Naive thymus-derived CD4-positive, alpha-beta T cell (primary cell): ENCODE measurements at regions not wholly inside any gene's neighbourhood (a gene's known extent, or its start where the extent isn't known, plus 50 kb on each side); places are given as distances from the start of the nearest gene placed in this dataset.

Source experiments
- ATAC-seq: fragments of 150-1000 bp; cut with Tn5 transposase; 2 replicates; pipeline ENCODE4 v1.10.0; 2021; ENCODE audit warnings: mild to moderate bottlenecking, moderate library complexity
- CTCF ChIA-PET: fragments of 350-600 bp; sonication (Branson Sonifier 250); formaldehyde crosslinking; loops from one replicate; lab custom pipeline; 2021; ENCODE audit warnings: antibody characterized with exemption; lab: Charles Lee
- POLR2A ChIA-PET: fragments of 350-600 bp; sonication (Branson Sonifier 250); formaldehyde crosslinking; loops from one replicate; lab custom pipeline; 2021; ENCODE audit warnings: antibody characterized with exemption, inconsistent platforms; lab: Charles Lee
- DNase-seq, 9 donors: peaks; one replicate each; pipeline versions ENCODE4 v3.0.0 to v3.0.0-alpha.2; 2020 to 2022; ENCODE audit warnings: mixed read lengths in 1 of 9
- H3K27ac ChIP-seq: one replicate; pipeline ENCODE4 v1.7.0; 2013; ENCODE audit warnings: mild to moderate bottlenecking, low read depth, low read length, moderate library complexity
- H3K27me3 ChIP-seq, 2 donors: one replicate each; pipeline ENCODE4 v1.7.0; 2013; ENCODE audit warnings: low read length in 2 of 2, mild to moderate bottlenecking in 2 of 2, moderate library complexity in 2 of 2; ENCODE audit not compliant: control insufficient read depth in 2 of 2, insufficient read depth in 2 of 2
- H3K36me3 ChIP-seq, 3 experiments: 1 replicate in 2 of 3; 2 replicates in 1 of 3; pipeline ENCODE4 v1.7.0; 2013; ENCODE audit warnings: low read length in 3 of 3, mild to moderate bottlenecking in 3 of 3, moderate library complexity in 1 of 3; ENCODE audit not compliant: insufficient read depth in 3 of 3, control insufficient read depth in 2 of 3
- H3K4me1 ChIP-seq, 2 donors: one replicate each; pipeline ENCODE4 v1.7.0; 2013; ENCODE audit warnings: low read length in 2 of 2, mild to moderate bottlenecking in 2 of 2, moderate library complexity in 1 of 2; ENCODE audit not compliant: control insufficient read depth in 2 of 2, insufficient read depth in 2 of 2
- H3K4me3 ChIP-seq: 2 replicates; pipeline ENCODE4 v1.7.0; 2013; ENCODE audit warnings: mild to moderate bottlenecking, low read length
- H3K9me3 ChIP-seq, 3 experiments: 1 replicate in 2 of 3; 2 replicates in 1 of 3; pipeline ENCODE4 v1.7.0; 2013; ENCODE audit warnings: low read length in 3 of 3; ENCODE audit not compliant: control insufficient read depth in 2 of 3
- H3K27ac Mint-ChIP-seq, 9 donors: one replicate each; pipeline ENCODE4 v1.8.0; 2020 to 2022; ENCODE audit warnings: mixed read lengths in 9 of 9, mild to moderate bottlenecking in 8 of 9, moderate library complexity in 5 of 9, inconsistent platforms in 2 of 9
- H3K27me3 Mint-ChIP-seq, 5 donors: one replicate each; pipeline ENCODE4 v1.8.0; 2021 to 2022; ENCODE audit warnings: mixed read lengths in 5 of 5, mild to moderate bottlenecking in 1 of 5
- H3K36me3 Mint-ChIP-seq, 5 donors: one replicate each; pipeline ENCODE4 v1.8.0; 2020 to 2022; ENCODE audit warnings: mixed read lengths in 5 of 5, mild to moderate bottlenecking in 3 of 5, inconsistent platforms in 1 of 5
- H3K4me1 Mint-ChIP-seq, 7 donors: one replicate each; pipeline ENCODE4 v1.8.0; 2020 to 2022; ENCODE audit warnings: mixed read lengths in 7 of 7, mild to moderate bottlenecking in 3 of 7, inconsistent platforms in 1 of 7
- H3K4me3 Mint-ChIP-seq, 10 donors: one replicate each; pipeline ENCODE4 v1.8.0; 2020 to 2022; ENCODE audit warnings: mild to moderate bottlenecking in 10 of 10, mixed read lengths in 10 of 10, moderate library complexity in 6 of 10, inconsistent platforms in 2 of 10
- H3K9me3 Mint-ChIP-seq, 11 donors: one replicate each; pipeline ENCODE4 v1.8.0; 2020 to 2022; ENCODE audit warnings: mixed read lengths in 11 of 11, mild to moderate bottlenecking in 4 of 11, inconsistent platforms in 1 of 11, moderate library complexity in 1 of 11
- intact Hi-C, 2 donors: fragments of 100-400 bp; cut with micrococcal nuclease; formaldehyde crosslinking; loops; one replicate each; pipeline ENCODE4 v1.15.1; 2023

DNA sequence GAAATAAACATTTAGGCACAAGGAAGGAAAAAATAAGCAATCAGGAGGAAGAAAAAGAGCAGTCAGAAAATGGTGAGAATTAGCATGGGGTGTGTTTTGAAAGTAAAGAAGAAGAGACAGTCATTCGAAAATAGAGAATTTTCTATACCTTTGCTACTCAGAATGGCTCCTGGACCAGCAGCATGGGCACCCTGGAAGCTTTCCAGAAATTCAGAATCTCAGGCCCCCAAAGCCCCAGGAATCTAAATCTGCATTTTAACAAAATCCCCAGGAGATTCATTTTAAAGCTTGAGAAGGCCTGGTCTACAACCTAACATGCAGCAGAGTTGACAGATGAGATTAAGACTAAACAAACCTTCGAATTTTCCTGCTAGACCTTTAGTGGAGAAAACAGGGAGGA lies 131.2 kb upstream of the HDAC9 start:
- Mint-ChIP-seq H3K36me3 (no peaks in the 10 kb centered on the region), H3K27ac (no peak overlapping the region), H3K9me3 (peaks cover 0 to 1% (median 0%) of the 10 kb centered on the region in 11 donors), H3K4me3 (no peak overlapping the region), H3K27me3 (peaks cover 0 to 8% (median 0%) of the 10 kb centered on the region in 5 donors), H3K4me1 (peaks cover 0 to 1% (median 0%) of the 10 kb centered on the region in 7 donors)
- no peak for ATAC-seq
- no peaks in the 10 kb centered on the region for H3K4me1 ChIP-seq
- no peak overlapping the region for H3K27ac ChIP-seq
- CTCF ChIA-PET: interaction anchor here (0.8 kb wide), 1 partner anchor 12 kb away, joined by 4 read pairs; no protein-coding TSS in a partner anchor
- POLR2A ChIA-PET: no interaction called here
- DNase-seq: no peak
- H3K4me3 ChIP-seq: no peak overlapping the region
- no peaks in the 10 kb centered on the region for H3K27me3 ChIP-seq
- intact Hi-C loops: no loop called here
- H3K9me3 ChIP-seq: no peaks in the 10 kb centered on the region
- no peaks in the 10 kb centered on the region for H3K36me3 ChIP-seq

DNA sequence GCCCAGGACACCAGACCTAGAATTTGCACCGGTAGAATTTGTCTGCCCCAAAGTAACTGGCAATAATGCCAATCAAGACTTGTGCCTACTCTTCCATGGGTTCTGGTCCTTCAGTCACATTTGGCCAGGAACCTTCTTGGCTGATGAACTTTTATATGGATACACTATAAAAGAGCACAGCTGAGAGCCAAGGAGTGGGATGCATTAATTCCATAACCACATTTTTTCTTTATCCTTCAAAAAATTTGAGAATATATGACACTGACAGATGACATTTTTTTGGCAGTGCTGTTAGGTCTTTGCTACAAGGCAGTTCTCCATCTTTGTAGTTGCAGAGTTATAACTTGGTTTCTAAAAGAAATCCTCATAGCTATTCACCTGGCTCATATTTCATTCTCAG lies 129.2 kb upstream of the HDAC9 start:
- Histone ChIP-seq H3K9me3 (no peaks in the 10 kb centered on the region), H3K27ac (no peak overlapping the region), H3K27me3 (no peaks in the 10 kb centered on the region), H3K36me3 (no peaks in the 10 kb centered on the region), H3K4me1 (no peaks in the 10 kb centered on the region), H3K4me3 (no peak overlapping the region)
- H3K27me3 Mint-ChIP-seq: peaks cover 0 to 18% (median 0%) of the 10 kb centered on the region in 5 donors
- H3K4me3 Mint-ChIP-seq: no peak overlapping the region
- peaks cover 0 to 1% (median 0%) of the 10 kb centered on the region in 11 donors for H3K9me3 Mint-ChIP-seq
- intact Hi-C loops: no loop called here
- ATAC-seq (no peak), DNase-seq (no peak)
- H3K27ac Mint-ChIP-seq: no peak overlapping the region
- peaks cover 0 to 1% (median 0%) of the 10 kb centered on the region in 7 donors for H3K4me1 Mint-ChIP-seq
- no peaks in the 10 kb centered on the region for H3K36me3 Mint-ChIP-seq
- ChIA-PET POLR2A (no interaction called here), CTCF (no interaction called here)

DNA sequence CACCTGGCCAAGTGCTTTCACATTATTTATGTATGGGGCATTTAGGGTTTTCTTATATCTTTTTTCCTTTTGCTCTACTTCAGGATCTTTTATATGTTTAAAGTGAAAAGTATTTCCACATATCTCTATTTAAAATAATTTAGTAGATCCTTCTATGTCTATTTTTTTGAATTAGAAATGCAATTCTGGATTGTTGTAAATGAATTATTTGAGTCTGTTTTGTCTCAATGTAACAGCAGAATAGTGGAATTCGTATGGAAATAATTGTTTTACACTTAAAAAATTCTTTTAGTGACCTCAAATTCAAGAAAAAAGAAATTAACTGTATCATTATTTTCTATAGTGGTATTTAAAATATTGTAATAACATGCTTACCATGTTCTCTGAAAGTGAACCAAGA lies 126.5 kb upstream of the HDAC9 start:
- CTCF ChIA-PET: no interaction called here
- Mint-ChIP-seq H3K27me3 (peaks cover 0 to 17% (median 0%) of the 10 kb centered on the region in 5 donors), H3K4me1 (peaks cover 0 to 1% (median 0%) of the 10 kb centered on the region in 7 donors), H3K27ac (no peak overlapping the region), H3K4me3 (no peak overlapping the region), H3K9me3 (peaks cover 0 to 1% (median 0%) of the 10 kb centered on the region in 11 donors), H3K36me3 (no peaks in the 10 kb centered on the region)
- ATAC-seq (no peak), DNase-seq (no peak)
- H3K27ac ChIP-seq: no peak overlapping the region
- H3K27me3 ChIP-seq: no peaks in the 10 kb centered on the region
- H3K4me3 ChIP-seq: no peak overlapping the region
- no peaks in the 10 kb centered on the region for H3K36me3 ChIP-seq
- POLR2A ChIA-PET: no interaction called here
- H3K4me1 ChIP-seq: no peaks in the 10 kb centered on the region
- no peaks in the 10 kb centered on the region for H3K9me3 ChIP-seq
- intact Hi-C loops: no loop called here

DNA sequence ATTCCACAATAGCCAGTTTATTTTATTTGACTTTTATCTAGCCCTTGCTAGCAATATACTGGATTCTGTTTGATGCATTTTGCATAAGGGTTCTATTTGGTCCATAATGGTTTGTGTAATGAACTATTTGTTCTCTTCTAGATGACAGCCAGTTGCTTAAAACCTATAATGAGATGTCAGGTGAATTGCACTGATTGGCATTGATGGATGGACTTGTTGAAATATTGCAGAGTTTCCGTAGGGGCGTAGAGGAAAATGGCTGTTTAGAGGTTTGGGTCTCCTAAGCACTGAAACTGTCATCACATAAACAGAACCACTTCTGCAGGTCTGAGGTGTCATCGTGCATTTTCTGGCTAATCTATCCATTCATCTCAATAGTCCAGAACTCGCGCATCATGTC lies 124.9 kb upstream of the HDAC9 start:
- Histone ChIP-seq H3K9me3 (no peaks in the 10 kb centered on the region), H3K4me1 (no peaks in the 10 kb centered on the region), H3K36me3 (no peaks in the 10 kb centered on the region), H3K4me3 (no peak overlapping the region), H3K27me3 (no peaks in the 10 kb centered on the region), H3K27ac (no peak overlapping the region)
- no peak overlapping the region for H3K4me3 Mint-ChIP-seq
- H3K27me3 Mint-ChIP-seq: peaks cover 0 to 17% (median 0%) of the 10 kb centered on the region in 5 donors
- DNase-seq (no peak), ATAC-seq (no peak)
- ChIA-PET CTCF (no interaction called here), POLR2A (no interaction called here)
- H3K9me3 Mint-ChIP-seq: no peaks in the 10 kb centered on the region
- no peak overlapping the region for H3K27ac Mint-ChIP-seq
- no peaks in the 10 kb centered on the region for H3K4me1 Mint-ChIP-seq
- no peaks in the 10 kb centered on the region for H3K36me3 Mint-ChIP-seq
- intact Hi-C loops: no loop called here

DNA sequence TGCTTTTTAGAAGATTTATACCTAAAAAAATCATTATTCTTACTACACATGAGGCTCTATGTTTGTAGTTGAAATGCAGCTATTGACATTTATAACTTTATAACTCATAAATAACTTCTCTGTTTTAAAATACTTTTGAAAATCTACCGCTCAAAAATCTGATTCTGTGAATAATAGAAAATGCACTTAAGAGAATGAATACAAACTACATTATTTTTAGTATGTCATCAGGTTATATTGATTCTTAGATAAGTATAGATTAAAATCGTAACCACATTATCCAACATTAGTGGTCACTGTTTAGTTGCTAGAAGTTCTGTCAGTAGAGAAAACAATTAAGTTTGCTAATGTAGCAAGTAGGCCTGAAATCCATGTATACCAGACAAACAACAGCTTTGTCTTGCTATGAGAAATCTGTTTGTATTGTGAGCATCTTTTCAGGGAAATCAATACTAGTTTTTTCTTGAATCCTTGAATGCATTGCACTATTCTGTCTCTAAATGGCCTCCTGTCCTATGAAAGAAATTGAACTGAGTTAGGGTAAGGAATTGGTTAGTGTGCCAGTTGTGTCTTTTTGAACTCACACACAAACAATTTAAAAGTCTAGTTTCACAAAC lies 116.5 kb upstream of the HDAC9 start:
- no peaks in the 10 kb centered on the region for H3K36me3 ChIP-seq
- no peak overlapping the region for H3K27ac Mint-ChIP-seq

DNA sequence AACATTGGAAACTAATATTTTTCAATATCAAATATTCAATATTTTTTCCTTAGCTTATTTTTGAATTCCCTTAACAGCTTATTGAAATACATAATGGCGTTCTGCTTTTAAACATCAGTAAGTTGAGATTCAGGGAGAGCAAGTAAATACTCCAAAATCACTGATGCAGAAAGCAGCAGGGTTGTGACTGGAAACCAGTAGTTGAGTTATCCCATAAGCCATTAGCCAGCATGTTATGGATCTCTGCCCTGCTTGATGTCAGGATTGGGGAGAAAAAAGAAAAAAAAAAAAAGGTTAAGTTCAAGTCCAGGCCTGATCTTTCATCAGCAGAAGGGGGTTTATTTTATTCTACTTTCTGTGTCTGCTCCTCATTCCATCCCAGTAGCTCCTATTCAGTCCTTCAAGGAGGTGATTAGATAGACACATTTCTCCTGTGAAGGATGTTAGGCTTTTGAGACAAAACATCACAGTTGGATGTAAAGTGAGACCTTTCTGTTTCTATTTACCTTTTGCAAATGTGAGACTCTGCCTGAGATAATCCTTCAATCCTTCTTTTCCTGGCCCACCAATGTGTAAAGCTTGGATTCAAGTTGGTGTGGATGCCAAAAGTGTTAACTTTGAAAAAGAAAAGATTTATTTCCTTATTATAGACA lies 110.9 kb upstream of the HDAC9 start:
- Histone ChIP-seq H3K4me3 (no peak overlapping the region), H3K27me3 (no peaks in the 10 kb centered on the region), H3K4me1 (no peaks in the 10 kb centered on the region), H3K9me3 (no peaks in the 10 kb centered on the region), H3K36me3 (no peaks in the 10 kb centered on the region), H3K27ac (no peak overlapping the region)
- DNase-seq (no peak), ATAC-seq (no peak)
- Mint-ChIP-seq H3K27ac (no peak overlapping the region), H3K4me1 (peaks cover 0 to 5% (median 0%) of the 10 kb centered on the region in 7 donors), H3K4me3 (no peak overlapping the region), H3K36me3 (no peaks in the 10 kb centered on the region), H3K9me3 (peaks cover 0 to 4% (median 0%) of the 10 kb centered on the region in 11 donors), H3K27me3 (peaks cover 0 to 4% (median 0%) of the 10 kb centered on the region in 5 donors)
- intact Hi-C loops: no loop called here
- ChIA-PET CTCF (no interaction called here), POLR2A (interaction anchor here (0.7 kb wide), 1 partner anchor 1051 kb away, joined by 3 read pairs; no protein-coding TSS in a partner anchor)

More for the DNA sequence above, 116.5 kb upstream of the HDAC9 start:
- intact Hi-C loops: no loop called here
- Histone ChIP-seq H3K4me1 (no peaks in the 10 kb centered on the region), H3K27ac (no peak overlapping the region), H3K9me3 (no peaks in the 10 kb centered on the region), H3K27me3 (no peaks in the 10 kb centered on the region), H3K4me3 (no peak overlapping the region)
- POLR2A ChIA-PET: no interaction called here
- Mint-ChIP-seq H3K36me3 (no peaks in the 10 kb centered on the region), H3K9me3 (peaks cover 0 to 2% (median 0%) of the 10 kb centered on the region in 11 donors), H3K27me3 (no peaks in the 10 kb centered on the region), H3K4me3 (no peak overlapping the region), H3K4me1 (peaks cover 0 to 2% (median 0%) of the 10 kb centered on the region in 7 donors)
- ATAC-seq (no peak), DNase-seq (no peak)
- CTCF ChIA-PET: no interaction called here

DNA sequence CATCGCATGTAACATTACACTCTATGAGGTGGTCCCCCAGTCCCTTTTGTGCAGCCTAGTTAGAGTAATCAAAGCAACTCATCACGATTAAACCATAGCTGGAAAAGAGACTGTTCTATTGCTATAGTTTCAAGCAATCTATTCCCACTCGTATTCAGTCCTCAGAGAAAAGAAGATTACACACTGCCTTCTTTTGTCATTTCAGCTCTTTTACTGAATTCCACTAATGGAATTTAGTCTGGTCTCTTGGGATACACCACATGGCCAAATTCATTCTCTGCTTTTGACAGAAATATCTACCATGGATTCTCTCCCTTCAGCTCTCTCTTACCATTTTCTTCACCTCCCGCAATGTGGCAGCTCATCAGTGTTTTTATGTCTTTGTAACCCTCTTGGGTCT lies 108.9 kb upstream of the HDAC9 start:
- Histone ChIP-seq H3K27me3 (no peaks in the 10 kb centered on the region), H3K4me3 (no peak overlapping the region), H3K27ac (no peak overlapping the region), H3K9me3 (no peaks in the 10 kb centered on the region), H3K36me3 (no peaks in the 10 kb centered on the region), H3K4me1 (no peaks in the 10 kb centered on the region)
- peaks cover 0 to 4% (median 0%) of the 10 kb centered on the region in 11 donors for H3K9me3 Mint-ChIP-seq
- DNase-seq (no peak), ATAC-seq (no peak)
- no peak overlapping the region for H3K27ac Mint-ChIP-seq
- intact Hi-C loops: no loop called here
- no peaks in the 10 kb centered on the region for H3K36me3 Mint-ChIP-seq
- POLR2A ChIA-PET: no interaction called here
- H3K27me3 Mint-ChIP-seq: peaks cover 0 to 4% (median 0%) of the 10 kb centered on the region in 5 donors
- CTCF ChIA-PET: no interaction called here
- H3K4me3 Mint-ChIP-seq: no peak overlapping the region
- peaks cover 0 to 7% (median 0%) of the 10 kb centered on the region in 7 donors for H3K4me1 Mint-ChIP-seq
